Caki2 (cell line): ENCODE measurements at regions not wholly inside any gene's neighbourhood (a gene's known extent, or its start where the extent isn't known, plus 50 kb on each side); places are given as distances from the start of the nearest gene placed in this dataset.

ENCODE experiments used
- DNase-seq: peaks from one replicate; pipeline ENCODE4 v3.0.0-alpha.2; 2015; ENCODE audit warnings: low read depth
- in situ Hi-C: cut with HindIII; loops from 2 replicates; pipeline ENCODE4 v1.10.0; 2016; ENCODE audit warnings: low sequenced_read_pairs, low pct_unique_long_range_greater_than_20kb, mixed read lengths

DNA sequence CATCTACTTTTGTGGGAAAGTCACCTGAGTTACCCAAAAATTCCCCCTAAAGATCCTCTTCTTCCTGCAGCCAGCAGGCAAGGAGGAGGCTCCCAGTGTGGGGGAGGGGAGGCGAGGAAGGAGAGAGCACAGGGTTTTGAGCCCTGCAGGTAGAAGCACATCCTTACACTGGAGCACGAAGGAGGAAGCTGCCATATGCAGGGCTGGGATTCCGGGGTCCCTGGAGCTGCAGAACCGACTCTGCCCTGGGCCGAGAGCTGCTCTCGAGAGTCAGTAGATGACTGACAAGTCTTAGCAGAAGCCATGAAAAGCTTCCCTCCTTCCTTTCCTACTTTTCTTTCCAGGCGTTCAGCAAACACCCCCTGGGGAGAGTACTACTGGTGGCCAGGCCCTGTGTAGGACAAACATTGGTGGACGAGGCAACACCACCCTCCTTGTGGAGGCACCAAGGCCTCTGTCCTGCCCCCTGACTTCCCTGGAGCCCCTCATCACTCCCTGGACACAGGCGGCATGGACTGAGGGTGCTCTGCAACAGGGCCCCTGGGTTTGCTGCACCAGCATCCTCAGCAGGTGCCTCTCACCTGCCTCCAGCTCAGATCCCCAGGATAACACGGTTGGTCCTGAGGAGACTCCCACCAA, 211.7 kb upstream of the CST7 start:
- in situ Hi-C loops = no loop called here
- no peak for DNase-seq

DNA sequence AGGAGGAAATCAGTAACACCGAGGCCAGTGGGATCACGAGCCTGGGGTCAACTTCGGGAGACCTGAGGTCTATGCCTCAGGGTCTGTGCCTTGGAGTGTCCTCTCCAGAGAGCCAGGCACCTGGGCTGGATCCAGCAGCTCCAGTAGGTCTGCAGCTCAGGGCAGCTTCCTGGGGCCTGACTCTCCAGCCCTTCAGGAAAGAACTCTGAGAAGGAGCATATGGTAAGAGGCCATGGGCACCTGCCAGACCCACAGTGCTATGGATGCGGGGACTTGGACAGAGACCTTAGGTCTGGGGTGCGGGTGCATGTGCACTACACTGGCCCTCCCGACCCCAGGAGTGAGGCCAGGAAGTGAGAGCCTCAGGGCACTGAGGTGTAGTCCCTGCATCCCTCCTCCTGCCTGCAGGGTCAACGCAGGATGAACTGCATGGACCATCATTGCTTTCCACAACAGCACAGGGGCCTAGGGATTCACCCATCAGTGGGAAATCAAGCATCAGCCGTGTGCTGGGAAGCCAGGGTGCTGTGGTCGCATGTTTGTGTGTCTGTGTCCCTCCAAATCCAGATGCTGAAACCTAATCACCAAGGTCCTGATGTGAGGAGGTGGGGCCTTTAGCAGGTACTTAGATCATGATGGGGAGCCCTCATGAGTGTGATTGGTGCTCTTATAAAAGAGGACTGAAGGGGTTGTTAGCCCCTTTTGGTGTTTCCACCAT, 210.9 kb upstream of the CST7 start:
- no peak for DNase-seq
- in situ Hi-C loops = no loop called here

DNA sequence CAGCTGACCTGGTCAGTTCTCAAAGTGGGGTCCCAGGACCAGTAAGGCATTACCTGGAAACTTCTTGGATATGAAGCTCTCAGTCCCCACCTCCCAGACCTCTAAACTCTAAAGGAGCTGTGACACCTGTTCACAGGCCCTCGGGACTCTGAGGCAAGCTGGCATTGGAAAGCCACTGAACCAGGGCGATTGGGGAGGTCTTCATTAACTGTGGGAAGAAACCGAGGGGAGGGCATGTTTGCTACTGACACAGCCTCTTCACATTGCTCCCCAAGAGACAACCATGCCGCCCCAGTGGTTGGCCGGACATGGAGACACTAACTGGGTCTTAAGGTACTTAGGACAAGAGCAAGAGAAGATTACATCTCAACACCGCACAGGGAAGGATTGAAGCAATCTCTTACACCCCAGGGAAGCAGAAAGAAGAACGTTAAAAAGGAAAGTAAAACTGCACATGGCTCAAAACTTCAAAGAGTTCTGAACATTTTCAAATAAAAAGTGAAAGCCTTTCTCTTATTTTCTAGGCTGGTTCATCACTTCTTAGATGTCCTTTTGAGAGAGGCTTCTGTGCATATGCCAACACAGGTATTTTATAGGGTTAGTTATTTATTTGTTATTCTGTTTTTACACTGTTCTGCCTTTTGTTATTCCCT, 210.0 kb upstream of the CST7 start:
- in situ Hi-C loops = no loop called here
- DNase-seq = no peak

DNA sequence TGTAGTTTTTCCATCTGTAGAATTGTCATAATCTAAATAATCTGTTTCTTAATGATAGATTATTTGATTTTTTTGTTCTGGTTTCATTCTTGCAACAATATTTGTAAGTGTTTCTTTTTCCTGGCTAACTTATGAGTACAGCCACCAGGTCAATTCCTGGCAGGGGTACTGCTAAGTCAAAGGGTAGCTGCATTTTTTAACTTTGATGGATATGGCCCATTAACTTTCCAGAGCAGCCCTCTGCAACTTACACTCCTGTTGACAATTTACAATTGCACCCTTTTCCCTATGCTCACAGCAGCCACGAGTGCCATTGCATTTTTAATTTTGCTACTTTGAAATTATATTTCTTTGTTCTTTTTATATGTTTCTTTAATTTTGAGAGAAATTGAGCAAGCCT, 209.3 kb upstream of the CST7 start:
- in situ Hi-C loops = no loop called here
- no peak for DNase-seq

DNA sequence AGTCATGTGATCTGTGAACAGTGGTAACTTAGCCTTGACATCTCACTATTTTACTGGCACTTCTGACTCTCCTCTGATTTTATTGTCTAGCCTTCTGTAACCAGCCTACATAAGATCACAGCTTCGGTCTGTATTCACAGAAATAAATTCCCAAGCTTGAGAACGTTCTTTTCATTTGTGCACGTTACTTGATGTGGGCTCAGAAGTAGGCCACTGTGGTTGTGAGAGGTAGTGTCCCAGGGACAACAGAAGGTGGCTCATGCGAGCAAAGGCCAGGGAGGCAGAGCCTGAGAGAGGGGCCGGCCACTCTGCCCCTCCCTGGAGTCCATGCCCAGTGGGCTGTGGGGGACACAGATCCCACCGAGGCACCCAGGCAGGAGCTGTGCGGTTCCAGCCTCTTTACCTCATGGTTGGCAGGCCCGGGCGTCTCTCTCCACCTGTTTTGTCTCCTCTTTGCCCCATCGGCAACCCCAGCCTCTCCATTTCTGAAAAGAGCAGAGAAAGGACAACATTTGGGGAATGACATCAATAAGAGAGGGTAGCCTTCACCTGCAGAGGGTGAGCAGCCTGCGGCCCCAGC, 207.5 kb upstream of the CST7 start:
- no peak for DNase-seq
- in situ Hi-C loops = no loop called here

DNA sequence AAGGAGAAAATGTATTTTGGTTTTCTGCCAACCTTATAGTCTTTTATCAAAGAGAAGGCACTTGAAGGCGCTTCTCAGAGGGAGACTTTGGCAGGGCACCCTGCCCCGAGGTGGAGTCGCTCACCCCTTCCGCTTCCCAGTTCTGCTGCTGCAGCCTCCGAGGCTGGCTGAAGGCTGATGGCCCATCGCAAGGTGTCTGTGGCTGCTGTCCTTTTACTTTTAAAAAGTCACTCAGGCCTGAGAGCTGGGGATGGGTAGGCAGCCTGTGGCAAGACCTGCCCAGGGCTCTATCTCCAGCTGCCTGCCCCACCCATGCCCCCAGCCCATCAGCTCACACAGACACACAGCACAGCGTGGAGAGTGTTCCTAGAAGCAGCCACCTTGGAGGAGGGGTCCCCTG, 206.6 kb upstream of the CST7 start:
- no peak for DNase-seq
- in situ Hi-C loops = no loop called here

GRCh38 chr20:24742989-24743388, 206.1 kb upstream of the CST7 start:
- no peak for DNase-seq

GRCh38 chr20:24743641-24744040, 205.4 kb upstream of the CST7 start:
- DNase-seq = no peak
- in situ Hi-C loops = no loop called here

More at GRCh38 chr20:24742989-24743388, 206.1 kb upstream of the CST7 start:
- in situ Hi-C loops = no loop called here

DNA sequence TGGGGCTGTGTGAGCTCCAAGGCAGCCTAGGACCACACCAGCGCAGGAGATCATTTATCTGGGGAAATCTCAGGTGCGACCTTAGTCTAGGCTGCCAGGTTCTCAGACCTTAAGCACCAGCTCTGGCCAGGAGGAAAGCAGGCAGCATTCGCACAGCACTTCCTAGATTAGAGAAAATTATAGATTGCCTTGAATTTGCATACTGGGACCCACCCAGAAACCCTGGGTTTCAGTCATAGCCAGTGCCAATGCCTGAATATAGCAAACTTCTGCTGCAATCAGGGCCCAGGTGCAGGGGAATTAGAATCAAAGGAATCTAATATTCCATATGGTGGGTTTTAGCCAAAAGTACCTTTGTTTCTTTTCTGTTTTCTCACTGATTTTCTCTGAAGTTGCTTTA, 204.3 kb upstream of the CST7 start:
- in situ Hi-C loops = no loop called here
- no peak for DNase-seq

DNA sequence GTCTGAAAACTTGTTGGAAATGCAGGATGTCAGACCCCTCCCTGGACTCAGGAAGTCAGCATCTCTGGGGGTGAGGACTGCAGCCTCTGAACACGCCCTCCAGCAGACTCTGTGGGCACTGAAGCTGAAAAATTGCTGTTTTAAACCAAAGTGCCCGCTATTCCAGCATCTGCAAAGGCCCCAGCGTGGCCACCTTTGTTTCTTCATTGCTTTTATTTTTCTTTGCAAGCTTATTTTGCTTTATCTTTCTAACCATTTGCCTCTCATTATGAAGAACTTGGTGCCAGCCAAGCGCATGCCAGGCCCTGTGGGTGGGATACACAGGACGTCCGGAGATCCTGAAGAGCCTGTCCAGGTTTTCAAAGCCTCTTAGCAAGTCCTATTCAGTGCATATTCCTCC, 203.9 kb upstream of the CST7 start:
- DNase-seq = no peak
- in situ Hi-C loops = no loop called here

DNA sequence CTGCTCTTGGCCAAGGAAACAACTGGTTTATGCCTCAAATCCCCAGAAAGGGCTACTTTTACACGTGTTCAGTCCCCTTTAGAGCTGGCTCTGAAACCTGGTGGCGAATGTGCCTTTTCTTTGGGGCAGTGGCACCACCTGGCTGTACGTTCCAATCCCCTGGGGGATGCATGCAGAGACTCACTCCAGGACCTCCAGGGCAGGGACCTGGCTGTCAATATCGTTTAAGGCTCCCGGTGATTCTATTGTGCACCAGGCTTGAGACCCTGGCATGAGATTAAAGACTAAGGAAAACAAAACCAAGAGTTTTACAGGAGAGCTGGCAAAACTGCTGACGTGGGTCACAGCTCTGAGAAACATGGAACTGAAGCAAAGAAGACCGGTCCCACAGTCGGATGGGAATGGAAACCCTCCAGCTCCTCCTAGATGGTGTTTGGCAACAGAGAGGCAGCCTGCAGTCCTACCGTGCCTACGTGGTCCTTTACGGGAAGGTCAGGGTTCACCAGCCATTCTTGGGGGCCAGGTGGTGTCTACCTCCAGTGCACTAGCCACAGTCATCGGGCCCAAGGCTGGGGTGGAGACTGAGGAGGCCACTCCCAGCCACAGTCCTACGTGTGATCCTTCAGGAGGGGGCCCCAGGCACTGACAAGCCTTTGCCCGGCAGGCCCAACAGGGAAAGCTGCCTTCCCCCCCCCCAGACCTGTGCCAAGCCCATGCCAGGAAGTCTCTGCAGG, 203.3 kb upstream of the CST7 start:
- no peak for DNase-seq
- in situ Hi-C loops = no loop called here

DNA sequence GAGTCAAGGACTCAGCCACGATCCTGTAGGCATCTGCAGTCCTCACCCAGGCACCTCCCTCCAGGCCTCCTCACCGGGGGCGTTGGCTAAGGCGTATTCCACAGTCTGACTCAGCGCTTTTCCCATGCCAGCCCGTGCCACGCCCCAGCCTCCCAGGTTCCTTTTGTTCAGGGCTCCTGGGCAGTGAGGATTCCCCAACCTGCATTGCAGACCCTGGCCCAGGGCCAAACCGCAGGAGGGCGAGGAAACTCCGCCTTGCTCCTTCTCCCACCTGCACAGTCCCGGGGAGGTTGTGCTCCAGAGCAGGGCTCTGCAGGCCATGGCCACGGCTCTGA, 202.8 kb upstream of the CST7 start:
- peak; percentile 90 for DNase-seq

GRCh38 chr20:24747010-24747712, 201.9 kb upstream of the CST7 start:
- in situ Hi-C loops = no loop called here
- peak; percentile 8 for DNase-seq

More for the DNA sequence above, 202.8 kb upstream of the CST7 start:
- in situ Hi-C loops = no loop called here

DNA sequence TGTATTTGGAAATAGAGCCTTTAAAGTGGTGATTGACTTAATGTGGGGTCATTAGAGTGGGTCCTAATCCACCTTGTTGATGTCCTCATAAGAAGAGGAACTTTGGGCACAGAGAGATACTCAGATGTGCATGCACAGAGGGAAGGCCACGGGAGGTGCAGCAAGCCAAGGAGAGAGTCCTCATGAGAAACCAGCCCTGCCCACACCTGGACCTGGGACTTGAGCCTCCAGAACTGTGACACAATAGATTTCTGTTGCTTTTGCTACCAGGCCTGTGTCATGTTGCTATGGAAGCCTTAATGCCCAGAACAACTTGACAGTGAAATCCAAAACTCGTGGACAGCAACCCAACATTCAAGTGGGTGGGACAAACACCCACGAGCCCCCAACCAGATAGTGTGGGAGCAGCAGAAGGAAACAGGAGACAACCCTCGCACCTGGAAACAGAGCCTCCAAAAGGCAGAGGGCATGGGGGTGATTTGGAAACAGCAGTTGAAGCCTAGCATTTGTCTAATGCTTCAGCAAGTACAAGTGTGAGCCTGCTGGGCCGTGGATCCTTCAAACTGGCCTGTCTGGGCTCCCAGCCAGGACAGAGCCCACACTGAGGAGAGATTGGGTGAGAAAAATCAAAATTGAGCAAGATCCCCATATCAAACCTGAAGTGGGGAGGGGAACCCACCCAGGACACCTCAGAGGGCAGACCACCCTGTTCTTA, 201.0 kb upstream of the CST7 start:
- in situ Hi-C loops = no loop called here
- no peak for DNase-seq

DNA sequence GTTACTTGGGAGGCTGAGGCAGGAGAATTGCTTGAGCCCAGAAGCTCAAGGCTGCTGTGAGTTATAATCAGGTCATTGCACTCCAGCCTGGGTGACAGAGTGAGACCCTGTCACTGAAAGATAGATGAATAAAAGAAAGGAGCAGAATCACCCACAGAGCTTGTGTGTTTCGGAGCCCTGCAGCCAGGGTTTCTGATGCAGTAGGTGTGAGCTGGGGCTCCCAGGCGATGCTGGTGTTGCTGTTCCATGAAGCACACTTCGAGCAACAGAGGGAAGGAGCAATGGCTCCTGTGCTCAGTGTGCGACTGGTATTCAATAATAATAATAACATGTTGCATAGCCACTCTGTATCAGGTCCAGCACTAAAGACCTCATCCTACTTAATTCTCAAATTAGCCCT, 197.5 kb upstream of the CST7 start:
- DNase-seq = no peak
- in situ Hi-C loops = no loop called here

DNA sequence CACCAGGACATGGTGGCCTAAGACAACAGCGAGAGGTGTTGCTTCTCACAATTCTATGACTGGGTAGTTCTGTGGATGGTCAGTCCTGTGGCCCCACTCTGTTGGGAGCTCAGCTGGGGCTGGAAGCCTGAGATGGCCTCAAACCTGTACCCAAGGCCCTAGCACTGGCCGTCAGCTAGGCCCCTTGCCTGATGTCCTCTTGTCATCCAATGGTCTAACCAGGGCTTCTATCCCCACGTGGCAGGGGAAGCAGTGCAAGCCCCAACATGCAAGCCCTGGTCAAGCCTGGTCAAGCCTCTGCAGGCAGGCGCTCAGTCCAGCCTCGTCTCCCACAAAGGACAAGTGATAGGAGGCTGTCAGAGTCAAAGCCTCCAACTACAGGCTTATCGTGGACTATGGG, 196.5 kb upstream of the CST7 start:
- in situ Hi-C loops = no loop called here

GRCh38 chr20:24753130-24753529, 195.9 kb upstream of the CST7 start:
- in situ Hi-C loops = no loop called here
- no peak for DNase-seq

More for the DNA sequence above, 196.5 kb upstream of the CST7 start:
- no peak for DNase-seq

DNA sequence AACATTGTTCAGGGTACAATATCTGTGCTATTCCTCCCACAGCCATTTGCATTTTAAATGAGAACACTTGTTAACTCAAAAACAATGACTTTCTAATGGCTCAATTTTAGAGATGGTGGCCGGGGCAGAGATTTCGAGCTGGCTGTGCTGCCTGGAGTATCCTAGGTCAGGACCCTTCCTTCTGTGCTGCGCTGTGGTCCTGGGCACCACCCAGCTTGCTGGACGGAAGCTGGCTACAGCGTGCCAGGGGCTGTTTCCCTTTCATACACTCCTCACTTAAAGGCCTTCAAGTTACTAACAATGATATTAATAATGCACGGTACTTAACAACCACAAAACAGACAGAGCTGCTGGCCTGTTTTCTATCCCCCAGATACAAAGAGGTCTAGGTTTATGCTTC, 194.4 kb upstream of the CST7 start:
- no peak for DNase-seq
- in situ Hi-C loops = no loop called here
